Testis (tissue), 2 donors: ENCODE measurements at regions not wholly inside any gene's neighbourhood (a gene's known extent, or its start where the extent isn't known, plus 50 kb on each side); places are given as distances from the start of the nearest gene placed in this dataset.
A peak's percentile ranks its signal among the peaks of the same experiment; 100 is the strongest.

ENCODE experiments used
- DNase-seq: peaks from one replicate; pipeline ENCODE4 v3.0.0-alpha.2; 2019
- H3K27ac ChIP-seq, 2 donors: fragments of 200-600 bp; sonication (generic); one replicate each; pipeline ENCODE4 v1.5.1; 2019
- H3K27me3 ChIP-seq: fragments of 200-600 bp; sonication (generic); one replicate; pipeline ENCODE4 v1.5.1; 2019
- H3K36me3 ChIP-seq: fragments of 200-600 bp; sonication (generic); one replicate; pipeline ENCODE4 v1.5.1; 2017; ENCODE audit warnings: low read depth; ENCODE audit errors: missing control alignments
- H3K4me1 ChIP-seq: fragments of 200-600 bp; sonication (generic); one replicate; pipeline ENCODE4 v1.5.1; 2019
- H3K4me3 ChIP-seq, 2 donors: fragments of 200-600 bp; sonication (generic); one replicate each; pipeline ENCODE4 v1.5.1; 2017 to 2019
- H3K9me3 ChIP-seq: fragments of 200-600 bp; sonication (generic); one replicate; pipeline ENCODE4 v1.5.1; 2017
- POLR2A ChIP-seq: fragments of 450-650 bp; IDR thresholded peaks from one replicate; pipeline ENCODE4 v1.6.1; 2017; ENCODE audit warnings: antibody characterized with exemption, mild to moderate bottlenecking, moderate library complexity
- WGBS, 2 donors: methylation state at CpG; one replicate each; pipeline ENCODE4 v1.1.5; 2018; 5-methylcytosine and 5-hydroxymethylcytosine counted together
- intact Hi-C: fragments of 100-400 bp; cut with DNase I; formaldehyde crosslinking; loops from one replicate; pipeline ENCODE4 v1.15.1; 2023; ENCODE audit warnings: low total_unique reads
- TF ChIP-seq, protein P1 (sequence below), 3 experiments: fragments of 450-650 bp in 2 of 3; fragments of 200-600 bp in 1 of 3; sonication (generic) in 1 of 3; IDR thresholded peaks; one replicate each; pipeline ENCODE4 v1.5.1; 2016 to 2019; ENCODE audit warnings: antibody characterized with exemption in 3 of 3, mild to moderate bottlenecking in 2 of 3, moderate library complexity in 1 of 3

DNA sequence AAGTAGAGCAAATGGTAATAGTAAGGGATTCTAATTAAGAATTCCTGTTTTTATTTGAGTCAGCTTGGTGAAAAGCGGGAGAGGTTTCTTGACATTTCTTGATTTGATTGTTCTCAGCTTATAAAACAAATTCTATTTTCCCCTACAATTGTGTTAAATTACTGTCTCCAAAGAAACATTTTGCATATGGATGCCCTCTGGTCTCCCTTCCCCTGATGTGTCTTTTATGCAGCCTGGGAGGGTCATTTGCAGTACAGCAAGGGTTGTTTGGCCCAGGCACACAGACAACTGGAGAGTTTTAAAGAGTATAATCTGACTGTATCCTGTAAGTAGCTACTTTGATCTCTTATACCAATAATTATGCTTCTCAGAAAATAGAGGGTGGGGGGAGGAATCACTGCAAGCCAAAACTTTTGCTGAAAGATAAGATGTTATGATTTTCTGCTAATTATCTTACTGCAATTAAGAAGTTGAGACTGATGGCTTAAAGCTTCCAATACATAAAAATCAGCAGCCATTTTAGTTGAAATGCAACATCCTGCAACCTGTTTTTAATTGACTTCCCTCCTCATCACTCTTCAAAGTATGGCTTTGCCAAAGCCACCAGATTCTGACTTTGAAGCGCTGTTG lies 204.1 kb upstream of the SEMA6A start:
- Histone ChIP-seq H3K4me3 (no peak overlapping the region), H3K4me1 (peaks cover 9% of the 10 kb centered on the region), H3K36me3 (no peaks in the 10 kb centered on the region), H3K27ac (no peak overlapping the region), H3K27me3 (no peaks in the 10 kb centered on the region), H3K9me3 (no peaks in the 10 kb centered on the region)
- intact Hi-C loops = no loop called here
- no peak for TF ChIP-seq POLR2A
- TF ChIP-seq, protein P1, sequence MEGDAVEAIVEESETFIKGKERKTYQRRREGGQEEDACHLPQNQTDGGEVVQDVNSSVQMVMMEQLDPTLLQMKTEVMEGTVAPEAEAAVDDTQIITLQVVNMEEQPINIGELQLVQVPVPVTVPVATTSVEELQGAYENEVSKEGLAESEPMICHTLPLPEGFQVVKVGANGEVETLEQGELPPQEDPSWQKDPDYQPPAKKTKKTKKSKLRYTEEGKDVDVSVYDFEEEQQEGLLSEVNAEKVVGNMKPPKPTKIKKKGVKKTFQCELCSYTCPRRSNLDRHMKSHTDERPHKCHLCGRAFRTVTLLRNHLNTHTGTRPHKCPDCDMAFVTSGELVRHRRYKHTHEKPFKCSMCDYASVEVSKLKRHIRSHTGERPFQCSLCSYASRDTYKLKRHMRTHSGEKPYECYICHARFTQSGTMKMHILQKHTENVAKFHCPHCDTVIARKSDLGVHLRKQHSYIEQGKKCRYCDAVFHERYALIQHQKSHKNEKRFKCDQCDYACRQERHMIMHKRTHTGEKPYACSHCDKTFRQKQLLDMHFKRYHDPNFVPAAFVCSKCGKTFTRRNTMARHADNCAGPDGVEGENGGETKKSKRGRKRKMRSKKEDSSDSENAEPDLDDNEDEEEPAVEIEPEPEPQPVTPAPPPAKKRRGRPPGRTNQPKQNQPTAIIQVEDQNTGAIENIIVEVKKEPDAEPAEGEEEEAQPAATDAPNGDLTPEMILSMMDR (IDR thresholded peaks at IDR 0.05) = no peak
- DNase-seq = no peak
- 78 to 92% methylated on average over 2 of the region's 2 CpGs for WGBS, 2 donors

DNA sequence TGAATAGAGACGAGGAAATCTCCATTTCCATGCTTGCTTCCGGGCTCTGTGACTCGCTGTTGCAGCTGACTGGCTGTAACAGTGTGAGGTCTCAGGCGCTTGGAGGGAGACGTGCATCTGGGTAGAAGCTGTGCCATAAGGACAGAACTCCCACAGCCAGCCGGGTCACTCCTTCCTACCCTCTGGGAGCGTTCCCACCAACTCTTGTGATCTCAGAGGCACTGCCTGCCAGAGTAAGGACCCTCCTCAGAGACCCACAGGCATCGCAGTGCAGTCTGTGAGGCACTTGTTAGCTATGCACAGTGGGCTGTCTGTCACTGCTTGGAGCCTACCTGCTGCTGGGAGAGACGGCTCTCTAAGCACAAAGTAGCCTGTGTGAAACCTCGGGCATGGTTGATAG lies 203.4 kb upstream of the SEMA6A start:
- H3K4me1 ChIP-seq = peaks cover 9% of the 10 kb centered on the region
- H3K4me3 ChIP-seq = no peak overlapping the region
- TF ChIP-seq, protein P1 (IDR thresholded peaks at IDR 0.05) = no peak
- no peak for TF ChIP-seq POLR2A
- no peak overlapping the region for H3K27ac ChIP-seq
- 32 to 59% methylated on average over 3 to 10 of the region's 10 CpGs for WGBS, 2 donors
- H3K9me3 ChIP-seq = no peaks in the 10 kb centered on the region
- intact Hi-C loops = no loop called here
- peak; percentile 48 for DNase-seq
- H3K36me3 ChIP-seq = no peaks in the 10 kb centered on the region
- no peaks in the 10 kb centered on the region for H3K27me3 ChIP-seq

DNA sequence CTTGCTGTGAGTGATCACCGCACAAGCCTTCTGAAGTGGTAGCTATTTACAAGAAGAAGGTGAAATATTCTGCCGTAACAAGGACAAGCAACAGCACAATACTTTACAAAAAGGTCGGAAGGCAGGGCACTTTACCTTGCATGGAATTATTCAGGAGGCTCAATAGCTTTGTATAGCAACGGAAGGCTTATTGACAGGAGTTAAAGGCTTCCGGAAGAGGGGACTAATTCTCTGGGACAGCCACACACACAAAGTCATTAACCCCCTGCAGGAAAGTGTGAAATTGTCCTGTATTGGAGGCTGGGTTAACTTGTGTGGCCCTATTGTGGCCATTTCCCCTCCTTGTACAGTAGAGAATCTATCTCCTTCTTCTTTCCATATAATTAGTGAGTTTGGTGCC lies 199.3 kb upstream of the SEMA6A start:
- H3K27me3 ChIP-seq = no peaks in the 10 kb centered on the region
- intact Hi-C loops = no loop called here
- 94 to 95% methylated on average over 5 of the region's 5 CpGs for WGBS, 2 donors
- H3K4me3 ChIP-seq = no peak overlapping the region
- H3K36me3 ChIP-seq = no peaks in the 10 kb centered on the region
- no peak for TF ChIP-seq POLR2A
- TF ChIP-seq, protein P1 (IDR thresholded peaks at IDR 0.05) = no peak
- H3K9me3 ChIP-seq = no peaks in the 10 kb centered on the region
- peaks cover 9% of the 10 kb centered on the region for H3K4me1 ChIP-seq
- no peak overlapping the region for H3K27ac ChIP-seq
- no peak for DNase-seq

DNA sequence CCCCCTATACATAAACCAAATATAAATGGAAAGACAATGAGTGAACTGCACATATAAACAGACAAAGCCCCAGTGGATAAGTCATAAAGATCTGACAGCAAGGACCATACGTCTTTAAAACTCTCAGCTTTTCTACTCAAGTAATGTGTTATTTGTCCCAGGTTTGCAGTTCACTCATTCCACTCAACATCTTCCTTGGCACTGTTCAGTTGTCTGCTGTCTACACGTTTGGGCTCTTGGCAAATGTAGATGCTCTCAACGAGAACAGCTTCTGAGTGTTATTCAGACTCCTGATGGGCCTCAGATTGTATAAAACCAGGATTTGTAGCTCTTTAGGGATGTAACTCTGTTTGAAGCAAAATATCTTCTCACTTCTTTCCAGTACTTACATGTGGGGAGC lies 198.2 kb upstream of the SEMA6A start:
- no peak overlapping the region for H3K4me3 ChIP-seq
- H3K4me1 ChIP-seq = no peaks in the 10 kb centered on the region
- TF ChIP-seq, protein P1 (IDR thresholded peaks at IDR 0.05) = no peak
- no peaks in the 10 kb centered on the region for H3K27me3 ChIP-seq
- no peaks in the 10 kb centered on the region for H3K36me3 ChIP-seq
- intact Hi-C loops = no loop called here
- no peak overlapping the region for H3K27ac ChIP-seq
- no peaks in the 10 kb centered on the region for H3K9me3 ChIP-seq
- WGBS, 2 donors = 73 to 75% methylated on average over 3 of the region's 3 CpGs
- DNase-seq = no peak

DNA sequence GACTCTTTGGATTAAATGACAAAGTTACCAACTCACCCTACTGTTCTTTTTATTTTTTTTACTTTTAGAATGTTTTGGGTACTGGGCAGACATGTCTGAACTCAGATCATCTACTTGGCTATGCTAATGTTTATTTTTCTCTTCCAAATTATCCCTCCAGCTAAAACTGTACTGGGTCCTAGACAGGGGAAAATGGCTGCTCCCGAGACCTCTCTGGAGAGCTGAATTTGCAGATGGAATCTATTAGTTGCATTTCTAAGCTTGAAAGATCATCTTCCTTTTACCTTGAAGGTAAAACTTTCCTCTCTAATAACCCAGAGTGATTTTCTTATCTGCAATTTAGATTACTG lies 197.5 kb upstream of the SEMA6A start:
- H3K4me1 ChIP-seq = no peaks in the 10 kb centered on the region
- no peak overlapping the region for H3K27ac ChIP-seq

More for the DNA sequence above, 197.5 kb upstream of the SEMA6A start:
- H3K36me3 ChIP-seq = no peaks in the 10 kb centered on the region
- intact Hi-C loops = no loop called here
- no peaks in the 10 kb centered on the region for H3K27me3 ChIP-seq
- WGBS, 2 donors = 76 to 95% methylated on average over 1 of the region's 1 CpG
- TF ChIP-seq POLR2A = no peak
- TF ChIP-seq, protein P1 (IDR thresholded peaks at IDR 0.05) = no peak
- DNase-seq = no peak
- no peaks in the 10 kb centered on the region for H3K9me3 ChIP-seq
- H3K4me3 ChIP-seq = no peak overlapping the region
